Activated CD8-positive, alpha-beta memory T cell treated with anti-CD3 and anti-CD28 coated beads for 4 hours (primary cell): ENCODE measurements at regions not wholly inside any gene's neighbourhood (a gene's known extent, or its start where the extent isn't known, plus 50 kb on each side); places are given as distances from the start of the nearest gene placed in this dataset.

Source experiments
- DNase-seq, 2 donors: peaks; one replicate each; pipeline ENCODE4 v3.0.0-alpha.2; 2020; ENCODE audit warnings: low read depth in 2 of 2

- DNase-seq, result no peak
Observed at GRCh38 chr20:48358176-48359054, 469.4 kb downstream of the PREX1 start.

GRCh38 chr20:48357714-48358113 lies 470.1 kb downstream of the PREX1 start:
- no peak for DNase-seq

- no peak for DNase-seq
Observed at GRCh38 chr20:48354903-48355302, 472.9 kb downstream of the PREX1 start.

GRCh38 chr20:48354320-48354876 lies 473.4 kb downstream of the PREX1 start:
- no peak for DNase-seq

- no peak for DNase-seq
Observed at GRCh38 chr20:48352628-48353027, 475.2 kb downstream of the PREX1 start.

- DNase-seq, result no peak
Observed at GRCh38 chr20:48352042-48352441, 475.8 kb downstream of the PREX1 start.

GRCh38 chr20:48350313-48350988 lies 477.3 kb downstream of the PREX1 start:
- no peak for DNase-seq

GRCh38 chr20:48349656-48350055 lies 478.1 kb downstream of the PREX1 start:
- DNase-seq, result no peak

- DNase-seq, result no peak
Observed at GRCh38 chr20:48348022-48348421, 479.8 kb downstream of the PREX1 start.

- no peak for DNase-seq
Observed at GRCh38 chr20:48342822-48343513, 484.8 kb downstream of the PREX1 start.

- no peak for DNase-seq
Observed at GRCh38 chr20:48340883-48341281, 486.9 kb downstream of the PREX1 start.

- no peak for DNase-seq
Observed at GRCh38 chr20:48339986-48340882, 487.6 kb downstream of the PREX1 start.

GRCh38 chr20:48339190-48339985 lies 488.4 kb downstream of the PREX1 start:
- DNase-seq, result no peak

- DNase-seq, result no peak
Observed at GRCh38 chr20:48338717-48339116, 489.1 kb downstream of the PREX1 start.

- no peak for DNase-seq
Observed at GRCh38 chr20:48336597-48336996, 491.2 kb downstream of the PREX1 start.

GRCh38 chr20:48335308-48336050 lies 492.3 kb downstream of the PREX1 start:
- no peak for DNase-seq

GRCh38 chr20:48333707-48334106 lies 494.1 kb downstream of the PREX1 start:
- DNase-seq, result no peak

GRCh38 chr20:48332555-48332954 lies 495.2 kb downstream of the PREX1 start:
- no peak for DNase-seq

- no peak for DNase-seq
Observed at GRCh38 chr20:48331518-48332286, 496.1 kb downstream of the PREX1 start.
